Nephron (organoid): ENCODE measurements at regions not wholly inside any gene's neighbourhood (a gene's known extent, or its start where the extent isn't known, plus 50 kb on each side); places are given as distances from the start of the nearest gene placed in this dataset.

Experiments used
- H3K27ac Mint-ChIP-seq, 3 experiments: 2 replicates each; pipeline ENCODE4 v1.8.0; 2020; ENCODE audit warnings: mixed read lengths in 3 of 3, mild to moderate bottlenecking in 2 of 3, moderate library complexity in 1 of 3
- H3K27me3 Mint-ChIP-seq: 2 replicates; pipeline ENCODE4 v1.8.0; 2021; ENCODE audit warnings: low read depth, mild to moderate bottlenecking, moderate library complexity, mixed read lengths
- H3K36me3 Mint-ChIP-seq: 2 replicates; pipeline ENCODE4 v1.8.0; 2020; ENCODE audit warnings: low read depth, mixed read lengths
- H3K4me1 Mint-ChIP-seq: 2 replicates; pipeline ENCODE4 v1.8.0; 2020; ENCODE audit warnings: mixed read lengths
- H3K4me3 Mint-ChIP-seq, 3 experiments: 2 replicates each; pipeline ENCODE4 v1.8.0; 2020; ENCODE audit warnings: mild to moderate bottlenecking in 3 of 3, mixed read lengths in 3 of 3, moderate library complexity in 2 of 3
- H3K9me3 Mint-ChIP-seq: 2 replicates; pipeline ENCODE4 v1.8.0; 2020; ENCODE audit warnings: mixed read lengths
- CTCF ChIP-seq, 3 experiments: fragments of 200-600 bp; sonication (generic); IDR thresholded peaks; one replicate each; pipeline ENCODE4 v1.5.0; 2021; ENCODE audit warnings: antibody characterized with exemption in 3 of 3; ENCODE audit not compliant: unreplicated experiment in 3 of 3

DNA sequence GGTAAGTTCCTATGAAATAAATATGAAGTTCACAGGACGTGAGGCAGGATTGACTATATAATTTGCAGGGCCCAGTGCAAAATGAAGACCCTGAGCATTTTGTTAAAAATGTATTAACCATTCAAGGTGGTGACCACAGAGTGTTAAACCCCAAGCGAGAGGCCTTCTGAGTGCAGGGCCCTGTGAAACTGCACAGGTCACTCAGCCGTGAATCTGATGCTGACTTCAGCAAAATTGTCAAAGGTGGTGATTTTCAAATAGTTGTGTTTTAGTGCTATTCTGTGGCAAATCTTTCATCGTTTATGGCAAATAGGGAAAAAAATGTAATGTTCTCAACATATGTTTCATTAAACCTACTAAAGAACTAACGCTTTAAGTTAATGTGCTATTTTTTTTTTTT, 334.0 kb upstream of the NAV3 start:
- H3K36me3 Mint-ChIP-seq, result no peaks in the 10 kb centered on the region
- peaks cover 8% of the 10 kb centered on the region for H3K4me1 Mint-ChIP-seq
- no peaks in the 10 kb centered on the region for H3K9me3 Mint-ChIP-seq
- H3K4me3 Mint-ChIP-seq, result no peak overlapping the region
- H3K27me3 Mint-ChIP-seq, result peaks cover under 1% of the 10 kb centered on the region
- peak overlapping the region in 1 of 3 experiments; percentile 7 for H3K27ac Mint-ChIP-seq
- no peak for TF ChIP-seq CTCF (IDR thresholded peaks at IDR 0.05; ENCODE audit: unreplicated experiment in 3 of 3)

DNA sequence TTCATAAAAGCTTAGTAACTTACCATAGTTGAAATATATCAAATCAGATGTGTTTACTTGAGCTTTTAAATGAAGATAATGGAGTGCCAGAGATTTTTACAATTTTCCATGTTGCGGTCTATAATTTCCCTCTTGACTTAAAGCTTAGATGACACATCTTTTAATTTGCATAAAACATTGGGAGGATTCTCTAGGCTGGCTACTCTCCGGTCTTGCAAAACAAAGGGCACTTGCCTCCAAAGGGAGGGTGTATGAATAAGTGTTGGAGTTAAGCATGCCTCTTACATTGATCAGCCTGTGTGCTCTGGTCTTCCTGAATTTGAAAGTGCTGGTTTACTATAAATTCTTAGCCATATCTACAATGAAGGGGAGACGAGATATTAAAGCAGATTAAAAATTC, 336.4 kb upstream of the NAV3 start:
- no peak overlapping the region for H3K27ac Mint-ChIP-seq
- H3K4me3 Mint-ChIP-seq, result no peak overlapping the region
- H3K4me1 Mint-ChIP-seq, result peaks cover 11% of the 10 kb centered on the region
- H3K36me3 Mint-ChIP-seq, result no peaks in the 10 kb centered on the region
- H3K9me3 Mint-ChIP-seq, result peaks cover 2% of the 10 kb centered on the region
- TF ChIP-seq CTCF (IDR thresholded peaks at IDR 0.05; ENCODE audit: unreplicated experiment in 3 of 3), result no peak
- peaks cover 3% of the 10 kb centered on the region for H3K27me3 Mint-ChIP-seq

DNA sequence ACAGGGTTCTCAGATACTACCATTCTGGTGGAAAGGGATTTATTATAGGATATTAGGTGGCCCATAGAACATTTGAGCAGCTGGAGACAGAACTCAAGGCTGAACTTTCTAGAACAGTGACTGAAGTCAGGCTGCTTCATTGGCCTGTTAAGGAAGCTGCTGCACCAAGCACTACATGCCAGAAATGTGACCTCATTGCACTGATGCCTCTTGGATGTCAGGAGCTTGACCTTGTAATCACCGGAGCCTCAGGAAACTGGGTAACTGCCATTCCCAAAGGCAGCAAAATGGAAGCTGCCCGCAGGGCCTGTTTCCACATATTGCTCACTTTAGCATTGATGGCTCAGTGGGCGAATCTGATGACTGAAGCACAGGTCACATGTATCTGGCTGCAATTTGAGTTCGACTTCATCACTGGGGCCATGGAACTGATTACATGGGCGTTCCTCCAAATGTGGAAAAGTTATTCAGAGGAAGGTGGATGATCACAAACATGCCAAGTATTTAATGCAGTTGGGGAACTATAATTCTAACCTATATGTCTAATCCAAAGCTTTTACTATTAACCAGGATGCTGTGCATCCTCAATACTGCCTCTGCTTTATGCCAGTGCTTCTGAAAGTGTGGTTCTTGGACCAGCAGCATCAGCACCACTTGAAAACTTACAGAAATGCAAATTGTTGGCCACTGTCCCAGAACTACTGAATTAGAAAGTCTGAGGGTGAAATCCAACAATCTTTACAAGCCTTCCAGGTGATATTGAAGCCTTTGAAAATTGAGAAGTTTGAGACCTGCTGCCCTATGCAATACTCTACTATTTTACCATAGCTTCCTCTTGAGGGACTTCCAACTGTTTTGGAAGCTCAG, 337.2 kb upstream of the NAV3 start:
- no peaks in the 10 kb centered on the region for H3K36me3 Mint-ChIP-seq
- peaks cover 2% of the 10 kb centered on the region for H3K9me3 Mint-ChIP-seq
- H3K27me3 Mint-ChIP-seq, result peaks cover 3% of the 10 kb centered on the region
- peaks cover 14% of the 10 kb centered on the region for H3K4me1 Mint-ChIP-seq
- no peak overlapping the region for H3K27ac Mint-ChIP-seq
- TF ChIP-seq CTCF (IDR thresholded peaks at IDR 0.05; ENCODE audit: unreplicated experiment in 3 of 3), result no peak
- no peak overlapping the region for H3K4me3 Mint-ChIP-seq

GRCh38 chr12:77492536-77492935, 338.2 kb upstream of the NAV3 start:
- Mint-ChIP-seq H3K36me3 (no peaks in the 10 kb centered on the region), H3K4me1 (peaks cover 24% of the 10 kb centered on the region), H3K27ac (no peak overlapping the region), H3K27me3 (peaks cover 3% of the 10 kb centered on the region), H3K4me3 (no peak overlapping the region), H3K9me3 (peaks cover 2% of the 10 kb centered on the region)
- no peak for TF ChIP-seq CTCF (IDR thresholded peaks at IDR 0.05; ENCODE audit: unreplicated experiment in 3 of 3)

- Mint-ChIP-seq H3K27me3 (peaks cover 3% of the 10 kb centered on the region), H3K27ac (peak overlapping the region; percentile 29 to 87 (median 49)), H3K9me3 (peaks cover 2% of the 10 kb centered on the region), H3K4me3 (no peak overlapping the region), H3K36me3 (no peaks in the 10 kb centered on the region), H3K4me1 (peaks cover 48% of the 10 kb centered on the region)
- no peak for TF ChIP-seq CTCF (IDR thresholded peaks at IDR 0.05; ENCODE audit: unreplicated experiment in 3 of 3)
These were observed 341.2 kb upstream of the NAV3 start for GRCh38 chr12:77489331-77489970.
